WTC11 (cell line): ENCODE measurements at regions not wholly inside any gene's neighbourhood (a gene's known extent, or its start where the extent isn't known, plus 50 kb on each side); places are given as distances from the start of the nearest gene placed in this dataset.

Experiments
- ATAC-seq: fragments of 200-7000 bp; cut with Tn5 transposase; 2 replicates; pipeline ENCODE4 v1.10.0; 2021; ENCODE audit warnings: mild to moderate bottlenecking, moderate library complexity
- CTCF ChIA-PET: fragments of 300-600 bp; sonication (Branson Sonifier 250); formaldehyde crosslinking; loops from one replicate; lab custom pipeline; 2021; ENCODE audit warnings: antibody characterized with exemption; lab: Charles Lee
- POLR2A ChIA-PET: fragments of 350-600 bp; sonication (Branson Sonifier 250); formaldehyde crosslinking; loops from one replicate; lab custom pipeline; 2021; ENCODE audit warnings: antibody characterized with exemption; lab: Charles Lee
- DNase-seq: peaks from one replicate; pipeline ENCODE4 v3.0.0; 2021; ENCODE audit warnings: low spot score
- H3K27ac Mint-ChIP-seq: 2 replicates; pipeline ENCODE4 v1.8.0; 2021; ENCODE audit warnings: mixed read lengths
- H3K27me3 Mint-ChIP-seq: 2 replicates; pipeline ENCODE4 v1.8.0; 2021; ENCODE audit warnings: low read depth, mild to moderate bottlenecking, moderate library complexity, mixed read lengths
- H3K36me3 Mint-ChIP-seq: 2 replicates; pipeline ENCODE4 v1.8.0; 2021; ENCODE audit warnings: mixed read lengths
- H3K4me1 Mint-ChIP-seq: 2 replicates; pipeline ENCODE4 v1.8.0; 2022; ENCODE audit warnings: mixed read lengths
- H3K4me3 Mint-ChIP-seq: 2 replicates; pipeline ENCODE4 v1.8.0; 2021; ENCODE audit warnings: mild to moderate bottlenecking, moderate library complexity, mixed read lengths
- H3K9me3 Mint-ChIP-seq: 2 replicates; pipeline ENCODE4 v1.8.0; 2021; ENCODE audit warnings: mixed read lengths
- AFF4 ChIP-seq: sonication (generic); formaldehyde crosslinking; IDR thresholded peaks from 2 replicates; pipeline ENCODE4 v1.8.1; 2023; ENCODE audit warnings: mild to moderate bottlenecking, missing genetic modification reagents, borderline replicate concordance
- ARID4B ChIP-seq: sonication (generic); formaldehyde crosslinking; IDR thresholded peaks from 2 replicates; pipeline ENCODE4 v1.8.0; 2023; ENCODE audit warnings: missing genetic modification reagents, mild to moderate bottlenecking, borderline replicate concordance
- E2F4 ChIP-seq: sonication (generic); formaldehyde crosslinking; IDR thresholded peaks from 2 replicates; pipeline ENCODE4 v1.8.1; 2022; ENCODE audit warnings: low read depth, mild to moderate bottlenecking, moderate library complexity, missing genetic modification reagents, borderline replicate concordance
- E2F5 ChIP-seq: sonication (generic); formaldehyde crosslinking; IDR thresholded peaks from 2 replicates; pipeline ENCODE4 v1.8.1; 2022; ENCODE audit warnings: mild to moderate bottlenecking, moderate library complexity, missing genetic modification reagents
- ELF4 ChIP-seq: sonication (generic); formaldehyde crosslinking; IDR thresholded peaks from 2 replicates; pipeline ENCODE4 v1.8.1; 2022; ENCODE audit warnings: low read depth, mild to moderate bottlenecking, moderate library complexity, missing genetic modification reagents
- FOXP4 ChIP-seq: sonication (generic); formaldehyde crosslinking; IDR thresholded peaks from 2 replicates; pipeline ENCODE4 v1.8.0; 2022; ENCODE audit warnings: mild to moderate bottlenecking, missing genetic modification reagents
- MLX ChIP-seq: sonication (generic); formaldehyde crosslinking; IDR thresholded peaks from 2 replicates; pipeline ENCODE4 v1.8.1; 2023; ENCODE audit warnings: mild to moderate bottlenecking, missing genetic modification reagents, moderate library complexity
- MXD4 ChIP-seq: fragments of 250-450 bp; sonication (Bioruptor Pico); IDR thresholded peaks from 2 replicates; pipeline ENCODE4 v1.8.0; 2021; ENCODE audit warnings: mild to moderate bottlenecking, moderate library complexity, borderline replicate concordance
- NFYB ChIP-seq: sonication (generic); formaldehyde crosslinking; conservative IDR thresholded peaks from 2 replicates; pipeline ENCODE4 v1.8.0; 2022; ENCODE audit warnings: low read depth, missing genetic modification reagents
- NR1H2 ChIP-seq: sonication (generic); formaldehyde crosslinking; IDR thresholded peaks from 2 replicates; pipeline ENCODE4 v1.9.0; 2021; ENCODE audit warnings: mild to moderate bottlenecking, moderate library complexity, missing genetic modification reagents
- SOX15 ChIP-seq: fragments of 250-450 bp; sonication (Bioruptor Pico); IDR thresholded peaks from 2 replicates; pipeline ENCODE4 v1.9.0; 2021; ENCODE audit warnings: mild to moderate bottlenecking
- ZBTB21 ChIP-seq: sonication (generic); formaldehyde crosslinking; IDR thresholded peaks from 2 replicates; pipeline ENCODE4 v1.8.1; 2023; ENCODE audit warnings: mild to moderate bottlenecking, missing genetic modification reagents, borderline replicate concordance
- ZBTB43 ChIP-seq: sonication (generic); formaldehyde crosslinking; IDR thresholded peaks from 2 replicates; pipeline ENCODE4 v1.8.1; 2023; ENCODE audit warnings: mild to moderate bottlenecking, missing genetic modification reagents
- ZNF138 ChIP-seq: sonication (generic); formaldehyde crosslinking; conservative IDR thresholded peaks from 2 replicates; pipeline ENCODE4 v1.8.1; 2022; ENCODE audit warnings: mild to moderate bottlenecking, moderate library complexity, missing genetic modification reagents
- ZNF219 ChIP-seq: sonication (generic); formaldehyde crosslinking; IDR thresholded peaks from 2 replicates; pipeline ENCODE4 v1.8.0; 2023; ENCODE audit warnings: missing genetic modification reagents, mild to moderate bottlenecking, borderline replicate concordance

GRCh38 chr5:119746984-119747383, 117.6 kb downstream of the FAM170A start (continued):
- no peak for TF ChIP-seq FOXP4 (CRISPR knock-in tag)
- TF ChIP-seq ZNF219 (CRISPR knock-in tag) = no peak
- TF ChIP-seq, all 79 proteins: peak for 0

- TF ChIP-seq AFF4 (CRISPR knock-in tag) (no peak), NFYB (CRISPR knock-in tag) (no peak), ZNF138 (CRISPR knock-in tag) (no peak), MLX (CRISPR knock-in tag) (no peak), MXD4 (CRISPR knock-in tag) (no peak), E2F5 (CRISPR knock-in tag) (no peak), SOX15 (CRISPR knock-in tag) (no peak), ZBTB43 (CRISPR knock-in tag) (no peak), ARID4B (no peak), NR1H2 (no peak), ELF4 (CRISPR knock-in tag) (no peak), E2F4 (CRISPR knock-in tag) (no peak), ZBTB21 (CRISPR knock-in tag) (no peak)
- POLR2A ChIA-PET = interaction anchor here (0.6 kb wide), 1 partner anchor 477 kb away, joined by 5 read pairs; no protein-coding TSS in a partner anchor
- peaks cover 31% of the 10 kb centered on the region for H3K9me3 Mint-ChIP-seq
- H3K36me3 Mint-ChIP-seq = peaks cover 3% of the 10 kb centered on the region; the same call in 1 of the 2 replicates
- no peak for DNase-seq
- CTCF ChIA-PET = no interaction called here
- peaks cover 12% of the 10 kb centered on the region for H3K4me1 Mint-ChIP-seq
- H3K27me3 Mint-ChIP-seq = no peaks in the 10 kb centered on the region
- no peak overlapping the region for H3K27ac Mint-ChIP-seq
- H3K4me3 Mint-ChIP-seq = no peak overlapping the region
- no peak for ATAC-seq
These were observed 121.8 kb downstream of the FAM170A start for GRCh38 chr5:119750887-119751733.
